A673 (cell line): ENCODE measurements at regions not wholly inside any gene's neighbourhood (a gene's known extent, or its start where the extent isn't known, plus 50 kb on each side); places are given as distances from the start of the nearest gene placed in this dataset.

Experiments used
- BruUV-seq: library from RNA; stranded (reverse); fragments of 400-500 nt; replicated peaks from 2 replicates; lab custom pipeline; 2021; lab: Mats Ljungman, UMichigan
- CTCF ChIA-PET: fragments of 300-600 bp; sonication (Branson Sonifier 250); formaldehyde crosslinking; loops from one replicate; lab custom pipeline; 2022; ENCODE audit warnings: antibody characterized with exemption; lab: Charles Lee
- POLR2A ChIA-PET: fragments of 300-600 bp; sonication (Branson Sonifier 250); formaldehyde crosslinking; loops from one replicate; lab custom pipeline; 2022; ENCODE audit warnings: antibody characterized with exemption; ENCODE audit not compliant: low non-redundant PET; lab: Charles Lee
- DNase-seq: peaks from one replicate; pipeline ENCODE4 v3.0.0-alpha.2; 2015; ENCODE audit warnings: low spot score
- H3K27ac ChIP-seq: fragments of 200-600 bp; sonication (generic); 2 replicates; pipeline ENCODE4 v1.5.1; 2016; ENCODE audit warnings: mixed run types, low read depth, mild to moderate bottlenecking, mixed read lengths, antibody characterized with exemption, low read length; ENCODE audit not compliant: poor library complexity, severe bottlenecking
- H3K27me3 ChIP-seq: fragments of 200-600 bp; sonication (generic); replicated peaks from 2 replicates; pipeline ENCODE4 v1.6.1; 2017; ENCODE audit warnings: mixed run types, low read depth, mild to moderate bottlenecking, mixed read lengths, antibody characterized with exemption, low read length; ENCODE audit not compliant: insufficient read depth, poor library complexity
- H3K36me3 ChIP-seq: fragments of 200-600 bp; sonication (generic); 2 replicates; pipeline ENCODE4 v1.6.1; 2016; ENCODE audit warnings: mixed run types, mild to moderate bottlenecking, mixed read lengths, antibody characterized with exemption, low read length; ENCODE audit not compliant: insufficient read depth, poor library complexity, severe bottlenecking
- H3K4me1 ChIP-seq: fragments of 200-600 bp; sonication (generic); 2 replicates; pipeline ENCODE4 v1.6.1; 2017; ENCODE audit warnings: mixed run types, mild to moderate bottlenecking, mixed read lengths, antibody characterized with exemption, low read length; ENCODE audit not compliant: insufficient read depth, poor library complexity, severe bottlenecking
- H3K4me3 ChIP-seq: fragments of 200-600 bp; sonication (generic); 2 replicates; pipeline ENCODE4 v1.5.1; 2016; ENCODE audit warnings: low read depth, mixed run types, mild to moderate bottlenecking, mixed read lengths, low read length; ENCODE audit not compliant: poor library complexity, severe bottlenecking
- H3K9me3 ChIP-seq: fragments of 200-600 bp; sonication (generic); 2 replicates; pipeline ENCODE4 v1.6.1; 2016; ENCODE audit warnings: mixed run types, low read depth, mild to moderate bottlenecking, mixed read lengths, antibody characterized with exemption, low read length; ENCODE audit not compliant: poor library complexity, severe bottlenecking
- CTCF ChIP-seq: fragments of 300-800, 200-600 bp; sonication (generic); conservative IDR thresholded peaks from 2 replicates; pipeline ENCODE4 v1.5.1; 2017; ENCODE audit warnings: low read depth, mild to moderate bottlenecking, antibody characterized with exemption, low read length, moderate library complexity, mixed read lengths
- EZH2 ChIP-seq: fragments of 200-600 bp; sonication (generic); IDR thresholded peaks from 2 replicates; pipeline ENCODE4 v1.6.1; 2017; ENCODE audit warnings: borderline replicate concordance, low read depth, mild to moderate bottlenecking, mixed read lengths, antibody characterized with exemption, low read length; ENCODE audit not compliant: poor library complexity, severe bottlenecking
- intact Hi-C: fragments of 100-400 bp; cut with micrococcal nuclease; formaldehyde crosslinking; loops from one replicate; pipeline ENCODE4 v1.10.0; 2022; ENCODE audit not compliant: unreplicated experiment

DNA sequence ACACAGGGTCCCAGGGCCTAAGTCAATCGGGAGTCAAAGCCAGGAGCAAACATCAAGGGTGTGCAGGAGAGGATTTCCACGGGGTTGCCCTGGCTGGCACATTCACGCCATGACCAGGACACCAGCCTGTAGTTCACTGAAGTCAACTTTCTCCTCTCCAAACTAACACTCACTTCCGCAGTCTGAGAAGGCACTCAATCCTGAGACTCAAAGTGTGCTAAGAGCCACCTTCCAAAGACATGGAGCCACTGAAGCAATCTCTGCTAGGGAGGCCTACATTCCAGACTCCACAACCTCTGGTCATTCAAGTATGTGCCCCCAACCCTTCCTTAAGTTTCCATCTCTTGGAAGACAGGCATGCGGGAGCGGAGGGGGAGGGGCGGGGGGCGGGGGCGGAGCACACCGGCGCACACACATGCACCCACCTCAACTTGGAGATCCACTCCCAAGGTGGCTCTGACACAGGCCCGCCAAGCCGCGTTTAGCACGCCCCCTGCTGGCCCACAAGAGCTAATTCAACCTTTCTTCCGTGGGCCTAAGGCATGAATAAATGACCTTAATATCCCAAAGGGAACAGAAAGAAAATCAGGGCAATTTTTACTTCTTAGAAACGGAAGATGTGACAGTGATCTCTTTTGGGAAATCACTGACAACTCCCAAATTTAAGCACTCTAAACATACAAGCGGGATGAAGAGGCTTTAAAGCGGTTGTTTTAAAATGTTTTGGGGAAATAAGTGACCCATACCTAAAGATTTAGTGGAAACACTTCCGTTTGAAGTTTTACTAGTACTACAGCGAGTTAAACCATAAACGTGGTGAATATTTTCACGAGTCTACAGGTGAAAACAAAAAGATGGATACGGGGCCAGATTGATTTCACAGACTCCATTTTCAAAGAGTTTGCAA is 162.5 kb upstream of the CHRNA7 start:
- H3K36me3 ChIP-seq: no peaks in the 10 kb centered on the region

DNA sequence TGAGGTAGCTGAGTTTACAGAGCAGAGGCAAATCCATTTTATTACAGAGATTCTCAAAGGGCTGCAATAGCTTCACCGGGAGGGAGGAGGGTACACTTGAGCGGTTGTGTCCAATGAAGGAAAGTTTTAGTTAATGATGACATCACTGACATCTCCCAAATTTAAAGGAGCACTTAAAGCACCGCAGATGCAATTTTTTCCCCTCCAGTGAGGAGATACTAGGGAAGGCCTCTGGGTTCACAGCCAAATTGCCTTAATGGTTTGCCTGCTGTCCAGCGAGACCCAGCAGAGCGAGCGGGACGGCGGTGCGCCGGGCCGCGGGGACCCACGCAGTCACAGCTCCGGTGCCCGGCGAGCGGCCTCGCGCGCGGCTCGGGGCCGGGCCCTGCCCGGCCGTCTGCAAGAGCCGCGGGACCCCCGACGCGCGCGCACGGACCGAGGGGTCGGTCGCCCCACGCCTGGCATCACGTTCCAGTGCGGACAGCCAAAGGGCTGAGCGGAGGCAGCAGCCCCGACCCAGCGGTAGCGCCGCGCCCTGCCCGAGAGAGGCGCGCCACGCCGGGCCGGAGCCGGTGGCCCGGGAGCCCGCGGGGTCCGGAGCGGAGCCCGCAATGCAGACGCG is 160.5 kb upstream of the CHRNA7 start:
- CTCF ChIA-PET: no interaction called here
- intact Hi-C loops: loop anchor here (5.0 to 10.0 kb wide), 3 partner anchors 217 to 545 kb away; partner anchors contain the start of gene KLF13

More for the DNA sequence above, 162.5 kb upstream of the CHRNA7 start:
- intact Hi-C loops: loop anchor here (5.0 to 10.0 kb wide), 2 partner anchors 215 to 293 kb away; no protein-coding TSS in a partner anchor
- Histone ChIP-seq H3K4me1 (no peaks in the 10 kb centered on the region), H3K27ac (no peak overlapping the region), H3K4me3 (no peak overlapping the region), H3K27me3 (no peaks in the 10 kb centered on the region), H3K9me3 (no peaks in the 10 kb centered on the region)
- TF ChIP-seq CTCF (peak; percentile 85), EZH2 (no peak)
- BruUV-seq: no TSS peak
- peak; percentile 65 for DNase-seq
- CTCF ChIA-PET: no interaction called here
- POLR2A ChIA-PET: no interaction called here

More for the DNA sequence above, 160.5 kb upstream of the CHRNA7 start:
- TF ChIP-seq EZH2 (no peak), CTCF (no peak)
- peak; percentile 19 for DNase-seq
- Histone ChIP-seq H3K9me3 (no peaks in the 10 kb centered on the region), H3K27ac (no peak overlapping the region), H3K36me3 (no peaks in the 10 kb centered on the region), H3K27me3 (peaks cover 3% of the 10 kb centered on the region), H3K4me1 (no peaks in the 10 kb centered on the region), H3K4me3 (peak overlapping the region; percentile 54)
- no TSS peak for BruUV-seq
- POLR2A ChIA-PET: no interaction called here
